Tibial nerve (tissue), 4 donors: ENCODE measurements at regions not wholly inside any gene's neighbourhood (a gene's known extent, or its start where the extent isn't known, plus 50 kb on each side); places are given as distances from the start of the nearest gene placed in this dataset.

ENCODE experiments used
- DNase-seq, 2 donors: peaks; one replicate each; pipeline ENCODE4 v3.0.0-alpha.2; 2019; ENCODE audit warnings: low spot score in 2 of 2
- H3K27ac ChIP-seq, 4 donors: fragments of 200-600 bp; sonication (generic) in 3 of 4; one replicate each; pipeline ENCODE4 v1.5.1; 2017 to 2019; ENCODE audit warnings: mild to moderate bottlenecking in 1 of 4
- H3K27me3 ChIP-seq, 2 donors: fragments of 200-600 bp; sonication (generic) in 1 of 2; one replicate each; pipeline versions ENCODE4 v1.5.1 to v1.6.0; 2017 to 2019
- H3K36me3 ChIP-seq, 3 donors: fragments of 200-600 bp; sonication (generic); one replicate each; pipeline ENCODE4 v1.5.1; 2018 to 2019
- H3K4me1 ChIP-seq, 4 donors: fragments of 200-600 bp; sonication (generic) in 3 of 4; one replicate each; pipeline ENCODE4 v1.5.1; 2017 to 2019
- H3K4me3 ChIP-seq, 4 donors: fragments of 200-600 bp; sonication (generic) in 3 of 4; one replicate each; pipeline ENCODE4 v1.5.1; 2017 to 2019; ENCODE audit warnings: mild to moderate bottlenecking in 1 of 4, moderate library complexity in 1 of 4
- H3K9me3 ChIP-seq, 4 donors: fragments of 200-600 bp; sonication (generic) in 3 of 4; one replicate each; pipeline ENCODE4 v1.5.1; 2017 to 2019
- CTCF ChIP-seq, 5 experiments: fragments of 200-600 bp in 3 of 5; fragments of 450-650 bp in 2 of 5; sonication (generic) in 3 of 5; IDR thresholded peaks; one replicate each; pipeline ENCODE4 v1.5.1; 2016 to 2019; ENCODE audit warnings: antibody characterized with exemption in 5 of 5, mild to moderate bottlenecking in 3 of 5, moderate library complexity in 2 of 5
- EP300 ChIP-seq, 2 donors: sonication (generic); formaldehyde crosslinking; IDR thresholded peaks; one replicate each; pipeline ENCODE4 v1.6.1; 2017; ENCODE audit warnings: antibody characterized with exemption in 2 of 2, mild to moderate bottlenecking in 1 of 2
- POLR2A ChIP-seq, 2 donors: fragments of 450-650 bp; IDR thresholded peaks; one replicate each; pipeline ENCODE4 v1.6.1; 2017; ENCODE audit warnings: antibody characterized with exemption in 2 of 2, mild to moderate bottlenecking in 2 of 2, moderate library complexity in 2 of 2
- WGBS, 2 donors: methylation state at CpG; one replicate each; pipeline ENCODE4 v1.1.5; 2018; 5-methylcytosine and 5-hydroxymethylcytosine counted together

- H3K36me3 ChIP-seq, result no peaks in the 10 kb centered on the region
- peaks cover 0 to 10% (median 0%) of the 10 kb centered on the region in 4 donors for H3K4me1 ChIP-seq
- no peaks in the 10 kb centered on the region for H3K9me3 ChIP-seq
- TF ChIP-seq EP300 (IDR thresholded peaks at IDR 0.05) (no peak), CTCF (IDR thresholded peaks at IDR 0.05) (no peak), POLR2A (IDR thresholded peaks at IDR 0.05) (no peak)
- peaks cover 0 to 4% of the 10 kb centered on the region in 2 donors for H3K27me3 ChIP-seq
- H3K27ac ChIP-seq, result no peak overlapping the region
- no peak for DNase-seq
- 68 to 71% methylated on average over 10 of the region's 10 CpGs for WGBS, 2 donors
- no peak overlapping the region for H3K4me3 ChIP-seq
These were observed 49.9 kb upstream of the CAPRIN1 start for GRCh38 chr11:34001557-34002064.

- Histone ChIP-seq H3K27ac (no peak overlapping the region), H3K9me3 (no peaks in the 10 kb centered on the region), H3K36me3 (no peaks in the 10 kb centered on the region), H3K27me3 (peaks cover 0 to 4% of the 10 kb centered on the region in 2 donors), H3K4me1 (peaks cover 0 to 10% (median 0%) of the 10 kb centered on the region in 4 donors), H3K4me3 (no peak overlapping the region)
- no peak for DNase-seq
- TF ChIP-seq EP300 (IDR thresholded peaks at IDR 0.05), result no peak
- TF ChIP-seq CTCF (IDR thresholded peaks at IDR 0.05), result no peak
- TF ChIP-seq POLR2A (IDR thresholded peaks at IDR 0.05), result no peak
- WGBS, 2 donors, result 46 to 54% methylated on average over 2 of the region's 2 CpGs
These were observed 52.1 kb upstream of the CAPRIN1 start for GRCh38 chr11:33999393-33999792.

- Histone ChIP-seq H3K27ac (no peak overlapping the region), H3K4me1 (peaks cover 0 to 10% (median 0%) of the 10 kb centered on the region in 4 donors), H3K9me3 (no peaks in the 10 kb centered on the region), H3K36me3 (no peaks in the 10 kb centered on the region), H3K27me3 (peaks cover 0 to 4% of the 10 kb centered on the region in 2 donors), H3K4me3 (no peak overlapping the region)
- TF ChIP-seq POLR2A (IDR thresholded peaks at IDR 0.05), result no peak
- TF ChIP-seq EP300 (IDR thresholded peaks at IDR 0.05), result no peak
- TF ChIP-seq CTCF (IDR thresholded peaks at IDR 0.05), result no peak
- 46 to 57% methylated on average over 7 of the region's 7 CpGs for WGBS, 2 donors
- no peak for DNase-seq
These were observed 53.8 kb upstream of the CAPRIN1 start for GRCh38 chr11:33997584-33998251.

- H3K36me3 ChIP-seq, result no peaks in the 10 kb centered on the region
- TF ChIP-seq EP300 (IDR thresholded peaks at IDR 0.05), result peak in 1 of 2 donors; percentile 24
- TF ChIP-seq CTCF (IDR thresholded peaks at IDR 0.05), result peak; percentile 74 to 84 (median 81)
- TF ChIP-seq POLR2A (IDR thresholded peaks at IDR 0.05), result no peak
- 16 to 21% methylated on average over 24 to 25 of the region's 25 CpGs for WGBS, 2 donors
- peaks cover 0 to 4% of the 10 kb centered on the region in 2 donors for H3K27me3 ChIP-seq
- no peak overlapping the region for H3K4me3 ChIP-seq
- peaks cover 0 to 10% (median 0%) of the 10 kb centered on the region in 4 donors for H3K4me1 ChIP-seq
- peak; percentile 42 to 87 for DNase-seq
- no peaks in the 10 kb centered on the region for H3K9me3 ChIP-seq
- no peak overlapping the region for H3K27ac ChIP-seq
These were observed 54.8 kb upstream of the CAPRIN1 start for GRCh38 chr11:33996498-33997454.
